GM21619 (cell line): ENCODE measurements at regions not wholly inside any gene's neighbourhood (a gene's known extent, or its start where the extent isn't known, plus 50 kb on each side); places are given as distances from the start of the nearest gene placed in this dataset.
"Not testable (repeated sequence)": the region's sequence is repeated elsewhere in the genome, so short reads cannot be mapped to it uniquely, and the experiment has no call there.

Experiments
- ATAC-seq: cut with Tn5 transposase; IDR thresholded peaks from one replicate; pipeline ENCODE4 v1.9.1; 2021; ENCODE audit not compliant: unreplicated experiment

DNA sequence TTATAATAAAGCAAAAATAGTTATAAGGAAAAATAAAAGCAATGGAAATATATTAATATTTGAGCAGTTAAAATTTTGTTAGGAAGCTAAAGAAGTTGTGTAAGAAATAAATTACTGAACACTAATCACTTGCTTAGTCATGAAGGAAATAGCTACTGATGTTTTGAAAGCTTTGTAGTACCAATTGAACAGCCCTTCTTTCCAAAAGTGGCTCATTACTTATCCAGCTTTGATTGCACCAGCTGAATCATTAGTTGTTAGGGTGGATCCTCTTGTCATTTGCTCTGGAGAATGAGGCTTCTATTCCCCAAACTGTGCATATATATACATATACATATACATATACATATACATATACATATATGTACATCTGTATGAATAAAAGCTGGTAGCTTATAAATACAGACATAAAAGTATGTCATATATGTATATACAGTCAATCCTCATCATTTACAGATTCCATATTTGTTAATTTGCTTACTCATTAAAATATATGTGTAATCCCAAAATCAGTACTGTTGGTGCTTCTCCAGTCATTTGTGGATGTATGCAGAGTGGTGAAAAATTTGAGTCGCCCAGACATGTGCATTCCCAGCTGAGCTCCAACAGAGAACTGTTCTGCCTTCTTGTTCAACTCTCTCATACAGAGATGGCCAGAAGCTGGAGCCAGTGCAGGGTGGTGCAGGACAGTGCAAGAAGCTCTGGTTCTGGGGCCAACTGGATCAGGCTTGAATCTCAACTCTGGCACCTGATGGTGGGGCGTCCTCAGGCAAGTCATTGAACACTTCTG is 214.1 kb downstream of the RPAP3 start:
- ATAC-seq = no peak

DNA sequence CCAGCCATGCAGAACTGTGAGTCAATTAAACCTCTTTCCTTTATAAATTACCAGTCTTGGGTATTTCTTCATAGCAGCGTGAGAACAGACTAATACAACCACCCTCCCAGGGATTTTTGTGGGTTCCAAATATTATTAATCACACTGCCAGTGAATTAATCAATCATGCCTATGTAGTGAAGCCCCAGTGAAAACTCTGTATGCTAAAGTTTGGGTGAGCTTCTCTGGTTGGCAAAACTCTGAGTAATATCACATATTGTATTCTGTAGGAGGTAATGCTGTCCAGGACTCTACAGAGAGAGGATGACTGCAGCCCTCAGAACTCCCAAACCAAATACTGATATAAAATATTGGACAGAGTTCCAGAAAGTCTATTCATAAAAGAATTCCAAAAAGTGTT is 216.9 kb downstream of the RPAP3 start:
- ATAC-seq = no peak

DNA sequence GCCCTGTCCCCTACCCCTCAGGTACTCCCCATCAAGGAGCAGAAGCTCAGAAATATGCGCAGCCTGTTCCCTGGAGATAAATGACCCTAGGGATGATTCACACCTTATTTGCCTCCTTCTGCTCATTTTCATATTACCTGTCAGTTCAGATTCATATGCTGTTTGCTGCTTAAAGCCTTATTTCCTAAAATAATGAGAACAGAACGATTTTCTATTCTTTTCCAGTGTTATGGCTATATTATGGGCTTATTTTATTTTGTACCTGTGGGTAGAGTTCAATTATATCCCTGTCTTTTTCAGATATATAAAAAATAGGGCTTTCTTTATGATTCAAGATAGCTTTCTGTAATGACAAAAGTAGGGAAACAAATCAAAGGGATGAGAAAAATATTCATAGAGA is 224.8 kb downstream of the RPAP3 start:
- no peak for ATAC-seq

DNA sequence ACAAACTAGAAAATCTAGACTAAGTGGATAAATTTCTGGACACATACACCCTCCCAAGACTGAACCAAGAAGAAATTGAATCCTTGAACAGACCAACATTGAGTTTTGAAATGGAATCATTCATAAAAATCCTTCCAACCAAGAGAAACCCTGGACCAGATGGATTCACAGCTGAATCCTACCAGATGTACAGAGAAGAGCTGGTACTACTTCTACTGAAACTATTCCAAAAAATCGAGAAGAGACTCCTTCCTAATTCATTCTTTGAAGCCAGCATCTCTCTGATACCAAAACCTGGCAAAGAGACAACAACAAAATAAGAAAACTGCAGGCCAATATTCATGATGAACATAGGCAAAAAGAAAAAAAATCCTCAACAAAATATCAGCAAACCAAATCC is 227.4 kb downstream of the RPAP3 start:
- ATAC-seq = no peak

DNA sequence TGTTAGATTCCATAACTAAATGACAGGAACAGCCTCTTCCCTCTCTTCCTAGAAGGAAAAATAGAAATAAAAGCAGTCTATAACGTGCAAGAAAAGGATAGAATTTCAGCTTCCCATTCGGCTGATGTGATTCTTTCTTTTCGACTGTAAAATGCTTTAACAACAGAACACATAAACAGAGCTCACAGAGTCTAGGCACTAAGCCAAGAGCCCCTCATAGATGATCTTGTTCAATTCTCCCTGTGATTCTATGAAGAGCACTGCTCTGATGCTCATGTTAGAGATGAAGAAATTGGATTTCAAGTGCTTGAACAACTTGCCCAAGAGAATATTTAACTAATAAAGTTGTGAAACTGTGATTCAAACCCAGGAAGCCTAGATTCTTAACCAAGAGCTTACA is 232.7 kb downstream of the RPAP3 start:
- ATAC-seq = no peak

DNA sequence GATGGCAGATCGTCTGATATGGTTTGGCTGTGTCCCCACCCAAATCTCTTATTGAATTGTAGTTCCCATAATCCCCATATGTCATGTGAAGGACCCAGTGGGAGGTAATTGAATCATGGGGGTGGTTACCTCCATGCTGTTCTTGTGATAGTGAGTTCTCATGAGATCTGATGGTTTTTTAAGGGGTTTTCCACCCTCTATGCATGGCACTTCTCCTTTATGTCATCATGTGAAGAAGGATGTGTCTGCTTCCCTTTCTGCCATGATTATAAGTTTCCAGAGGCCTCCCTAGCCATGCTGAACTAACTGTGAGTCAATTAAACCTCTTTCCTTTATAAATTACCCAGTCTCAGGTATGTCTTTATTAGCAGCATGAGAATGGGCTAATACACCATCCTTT is 235.5 kb downstream of the RPAP3 start:
- not testable (repeated sequence) for ATAC-seq

DNA sequence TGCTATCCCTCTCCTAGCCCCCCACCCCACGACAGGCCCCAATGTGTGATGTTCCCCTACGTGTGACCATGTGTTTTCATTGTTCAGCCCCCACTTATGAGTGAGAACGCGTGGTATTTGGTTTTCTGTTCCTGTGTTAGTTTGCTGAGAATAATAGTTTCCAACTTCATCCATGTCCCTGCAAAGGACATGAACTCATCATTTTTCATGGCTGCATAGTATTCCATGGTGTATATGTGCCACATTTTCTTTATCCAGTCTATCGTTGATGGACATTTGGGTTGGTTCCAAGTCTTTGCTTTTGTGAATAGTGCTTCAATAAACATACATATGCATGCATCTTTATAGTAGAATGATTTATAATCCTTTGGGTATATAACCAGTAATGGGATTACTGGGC is 241.9 kb downstream of the RPAP3 start:
- not testable (repeated sequence) for ATAC-seq

DNA sequence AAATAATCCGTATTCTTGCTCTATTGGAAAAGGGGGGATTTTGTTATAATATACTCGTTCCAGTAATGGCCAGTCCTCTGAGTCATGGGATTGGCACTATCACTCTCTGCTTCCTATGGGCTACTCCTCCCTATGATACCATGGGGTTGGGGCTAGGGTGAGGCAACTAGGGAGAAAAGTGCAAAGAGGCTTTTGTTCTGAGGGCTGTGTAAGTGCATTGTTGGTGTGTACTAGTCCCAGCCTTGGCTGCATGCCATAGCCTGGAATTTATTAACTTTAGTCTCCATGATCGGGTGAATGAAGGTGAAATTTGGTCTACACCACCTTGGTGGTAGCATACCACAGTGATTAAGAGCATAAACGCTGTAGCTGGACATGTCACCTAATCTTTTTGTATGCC is 247.6 kb downstream of the RPAP3 start:
- no peak for ATAC-seq

DNA sequence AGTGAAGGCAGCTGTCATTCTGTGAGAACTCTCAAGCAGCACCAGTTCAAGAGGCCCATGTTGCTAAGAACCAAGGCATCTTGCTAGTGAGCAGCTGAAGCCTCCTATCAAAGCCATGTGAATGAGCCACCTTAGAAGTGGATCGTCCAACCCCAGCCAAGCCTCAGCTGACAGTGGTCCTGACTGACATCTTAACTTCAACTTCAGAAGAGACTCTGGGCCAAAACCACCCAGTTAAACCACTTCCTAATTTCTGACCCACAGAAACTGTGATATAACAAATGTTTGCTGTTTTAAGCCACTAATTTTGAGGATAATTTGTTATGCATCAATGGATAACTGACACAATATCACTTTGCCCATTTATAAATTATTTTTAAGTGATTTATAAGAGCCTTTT is 256.0 kb downstream of the RPAP3 start:
- no peak for ATAC-seq

DNA sequence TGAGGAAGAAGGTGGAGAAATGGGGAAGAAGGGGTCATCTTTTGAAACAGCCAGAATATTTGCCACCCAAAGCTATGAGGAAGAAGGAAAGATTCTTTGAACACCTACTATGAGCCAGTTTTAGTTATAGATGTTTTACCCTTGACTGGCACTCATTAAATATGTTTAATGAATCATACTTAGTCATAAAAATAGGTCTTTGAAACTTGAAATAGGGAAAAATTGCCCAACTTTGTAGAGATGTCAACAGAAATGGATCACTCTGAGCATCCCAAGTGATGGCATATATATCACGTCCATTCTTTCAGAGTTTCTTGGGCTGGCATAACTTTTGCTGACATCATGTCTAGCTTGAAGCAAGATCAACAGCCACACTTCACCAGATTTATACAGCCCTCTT is 263.5 kb downstream of the RPAP3 start:
- no peak for ATAC-seq

DNA sequence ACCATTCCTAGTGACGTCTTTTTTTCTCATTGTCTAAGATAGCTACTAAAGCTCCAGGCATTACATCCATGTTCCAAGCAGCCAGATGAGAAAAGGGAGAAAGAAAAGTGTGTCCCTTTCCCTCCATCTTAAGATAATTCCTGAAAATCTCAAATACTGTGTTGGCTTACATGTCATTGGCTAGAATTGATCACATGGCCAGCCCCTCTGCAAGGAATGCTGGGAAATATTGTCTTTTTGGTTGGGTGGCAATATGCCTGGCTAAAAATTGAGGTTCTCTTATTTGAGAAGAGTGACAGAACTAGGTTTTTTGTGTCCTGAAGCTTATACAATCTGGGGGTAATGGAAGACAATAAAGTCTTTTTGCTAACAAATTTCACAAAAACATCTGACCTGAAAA is 264.3 kb downstream of the RPAP3 start:
- no peak for ATAC-seq

DNA sequence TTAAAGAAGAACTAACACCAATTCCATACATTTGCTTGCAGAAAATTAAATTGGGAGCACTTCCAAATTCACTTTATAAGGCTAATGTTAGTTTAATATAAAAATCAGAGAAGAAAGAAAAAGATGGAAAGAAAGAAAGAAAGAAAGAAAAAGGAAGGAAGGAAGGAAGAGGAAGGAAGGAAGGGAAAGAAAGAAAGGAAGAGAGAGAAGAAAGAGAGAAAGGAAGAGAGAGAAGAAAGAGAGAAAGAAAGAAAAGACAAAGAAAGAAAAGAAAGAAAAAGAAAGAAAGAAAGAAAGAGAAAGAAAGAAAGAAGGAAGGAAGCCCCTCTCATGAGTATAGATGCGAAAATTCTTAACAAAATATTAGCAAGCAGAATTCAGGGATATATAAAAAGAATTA is 267.7 kb downstream of the RPAP3 start:
- no peak for ATAC-seq

DNA sequence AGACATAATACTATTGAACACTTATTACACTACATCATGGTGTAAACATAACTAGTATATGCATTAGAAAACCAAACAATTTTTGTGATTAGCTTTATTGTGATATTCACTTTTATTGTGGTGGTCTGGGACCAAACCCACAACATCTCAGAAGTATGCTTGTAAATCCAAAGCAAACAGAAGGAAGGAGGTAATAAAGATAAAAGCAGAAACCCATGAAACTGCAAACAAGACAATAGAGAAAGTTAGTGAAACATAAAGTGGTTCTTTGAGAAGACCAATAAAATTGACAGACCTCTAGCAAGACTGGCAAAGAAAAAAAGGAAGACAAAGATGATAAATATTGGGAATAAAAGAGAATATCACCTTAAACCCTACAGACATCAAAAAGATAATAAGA is 268.3 kb downstream of the RPAP3 start:
- ATAC-seq = no peak

DNA sequence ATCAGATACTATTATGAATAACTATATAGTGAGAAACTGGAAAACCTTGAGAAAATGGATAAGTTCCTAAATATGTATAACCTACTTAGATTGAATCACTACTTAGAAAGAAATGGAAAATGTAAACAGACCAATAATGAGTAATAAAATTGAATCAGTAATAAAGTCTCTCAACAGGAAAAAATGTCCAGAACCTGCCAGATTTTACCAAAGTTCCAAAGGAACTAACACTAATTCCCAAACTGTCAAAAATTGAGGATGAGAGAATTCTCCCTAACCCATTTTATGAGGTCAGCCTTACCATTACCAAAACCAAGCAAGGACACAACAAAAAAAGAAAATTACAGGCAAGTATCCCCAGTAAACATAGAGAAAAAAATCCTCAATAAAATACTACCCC is 272.0 kb downstream of the RPAP3 start:
- no peak for ATAC-seq

DNA sequence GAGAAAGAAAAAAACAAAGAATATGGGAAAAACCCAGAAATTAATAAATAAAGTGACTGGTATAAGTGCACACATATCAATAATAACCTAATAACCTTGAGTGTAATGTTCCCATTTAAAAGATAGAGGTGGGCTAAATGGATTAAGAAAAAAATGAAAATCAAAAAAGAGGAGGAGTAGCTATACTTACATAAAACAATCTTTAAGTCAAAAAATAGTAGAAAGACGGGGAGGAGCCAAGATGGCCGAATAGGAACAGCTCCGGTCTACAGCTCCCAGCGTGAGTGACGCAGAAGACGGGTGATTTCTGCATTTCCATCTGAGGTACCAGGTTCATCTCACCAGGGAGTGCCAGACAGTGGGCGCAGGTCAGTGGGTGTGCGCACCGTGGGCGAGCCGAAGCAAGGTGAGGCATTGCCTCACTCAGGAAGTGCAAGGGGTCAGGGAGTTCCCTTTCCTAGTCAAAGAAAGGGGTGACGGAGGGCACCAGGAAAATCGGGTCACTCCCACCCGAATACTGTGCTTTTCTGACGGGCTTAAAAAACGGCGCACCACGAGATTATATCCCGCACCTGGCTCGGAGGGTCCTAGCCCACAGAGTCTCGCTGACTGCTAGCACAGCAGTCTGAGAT is 279.0 kb downstream of the RPAP3 start:
- ATAC-seq = not testable (repeated sequence)

DNA sequence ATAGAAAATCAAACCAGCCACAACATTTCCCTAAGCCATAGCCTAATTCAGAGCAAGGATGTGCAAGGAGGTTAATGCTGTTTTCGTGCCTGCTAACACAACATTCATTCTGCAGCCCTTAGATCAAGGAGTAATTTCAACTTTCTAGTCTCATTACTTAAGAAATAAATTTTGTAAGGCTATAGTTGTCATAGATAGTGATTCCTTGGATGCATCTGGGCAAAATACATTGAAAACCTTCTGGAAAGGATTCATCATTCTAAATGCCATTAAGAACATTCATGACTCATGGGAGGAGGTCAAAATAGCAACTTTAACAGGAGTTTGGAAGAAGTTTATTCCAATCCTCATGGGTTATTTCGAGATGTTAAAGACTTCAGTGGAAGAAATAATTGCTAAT is 283.2 kb downstream of the RPAP3 start:
- no peak for ATAC-seq

DNA sequence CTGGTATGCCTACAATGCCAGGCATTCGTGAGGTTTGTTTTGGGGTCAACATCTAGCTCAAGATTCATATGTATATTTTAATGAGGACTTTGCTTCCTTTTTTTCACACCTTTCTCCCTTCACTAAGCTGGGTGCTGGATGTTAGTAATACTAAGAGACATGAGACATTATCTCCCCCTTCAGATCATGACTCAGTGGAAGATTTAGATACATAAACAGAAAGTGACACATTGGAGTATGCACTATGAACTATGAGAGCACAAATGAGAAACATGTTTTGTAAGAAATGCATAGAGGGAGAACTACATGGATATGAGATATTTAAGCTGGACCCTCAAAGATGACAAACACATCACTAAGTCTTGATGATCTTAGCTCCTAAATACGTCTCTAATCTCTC is 286.3 kb downstream of the RPAP3 start:
- ATAC-seq = no peak

DNA sequence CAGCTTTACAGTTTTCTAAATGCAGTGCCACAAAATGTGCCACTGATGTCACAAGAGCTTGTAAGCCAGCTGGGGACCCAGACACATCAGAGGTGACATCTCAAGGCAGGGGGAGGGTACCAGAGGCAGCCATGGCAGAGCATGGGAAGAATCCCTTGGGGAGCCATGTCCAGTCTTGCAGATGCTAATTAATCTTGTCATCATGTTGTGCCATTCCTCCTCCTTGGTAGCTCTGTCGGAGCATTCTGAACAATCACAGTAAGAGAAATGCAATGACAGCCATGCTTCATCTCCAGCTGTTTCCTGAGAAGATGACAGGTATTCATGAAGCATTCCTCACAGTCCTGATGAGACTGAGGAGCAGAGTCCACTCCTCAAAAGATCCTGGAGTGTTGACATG is 287.9 kb downstream of the RPAP3 start:
- no peak for ATAC-seq

DNA sequence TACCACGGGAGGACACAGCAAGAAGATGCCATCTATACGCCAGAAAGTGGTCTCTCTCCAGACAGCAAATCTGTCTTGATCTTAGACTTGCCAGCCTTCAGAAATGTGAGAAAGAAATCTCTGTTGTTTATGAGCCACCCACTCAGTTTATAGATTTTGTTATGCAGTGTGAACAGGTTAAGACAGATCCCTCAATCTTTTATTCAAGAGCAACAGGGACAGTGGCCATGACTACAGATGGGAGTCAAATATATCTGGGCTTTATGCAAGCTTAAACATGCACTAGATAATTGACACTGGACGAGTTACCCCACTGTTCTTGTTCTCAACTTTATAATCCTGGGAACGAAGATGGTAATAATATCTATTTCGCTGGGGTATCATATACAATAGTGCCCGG is 288.7 kb downstream of the RPAP3 start:
- ATAC-seq = no peak

DNA sequence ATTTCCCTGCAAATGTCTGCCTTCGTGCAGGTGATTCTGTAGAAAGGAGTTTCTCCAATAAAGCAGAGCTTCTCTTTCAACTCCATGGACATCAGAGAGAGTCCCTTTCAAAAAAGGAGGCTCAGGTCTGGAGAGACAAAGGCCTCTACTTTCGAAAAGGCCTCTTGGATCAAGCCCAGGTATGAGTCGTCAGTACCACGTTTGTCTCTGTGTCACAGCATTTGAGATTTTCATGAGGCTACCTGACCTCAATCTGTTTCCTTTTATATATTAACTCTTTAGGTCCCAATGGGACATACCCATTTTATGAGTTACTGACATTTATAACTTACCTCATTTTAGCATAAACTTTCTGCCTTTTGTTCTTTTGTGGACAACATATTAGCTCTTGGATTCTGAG is 290.8 kb downstream of the RPAP3 start:
- ATAC-seq = no peak

DNA sequence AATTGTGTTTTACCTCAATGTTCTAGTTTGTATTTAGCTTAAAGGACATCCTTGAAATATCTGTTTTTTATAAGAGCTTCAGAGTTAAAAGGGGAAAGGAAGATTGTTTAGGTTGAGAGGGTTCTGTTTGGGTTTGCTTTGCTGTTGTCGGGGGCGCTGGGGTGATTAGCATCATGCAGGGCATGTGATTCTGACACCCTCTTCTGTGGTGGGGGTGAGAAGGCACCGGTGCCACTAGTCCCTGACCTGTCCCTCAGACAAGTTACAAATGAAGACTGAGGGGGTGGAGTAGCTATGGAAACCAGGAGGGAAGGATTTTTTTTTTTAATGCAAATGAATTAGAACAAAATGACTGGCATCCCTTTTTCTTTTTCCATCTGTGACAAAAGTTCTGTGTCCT is 291.3 kb downstream of the RPAP3 start:
- ATAC-seq = no peak

DNA sequence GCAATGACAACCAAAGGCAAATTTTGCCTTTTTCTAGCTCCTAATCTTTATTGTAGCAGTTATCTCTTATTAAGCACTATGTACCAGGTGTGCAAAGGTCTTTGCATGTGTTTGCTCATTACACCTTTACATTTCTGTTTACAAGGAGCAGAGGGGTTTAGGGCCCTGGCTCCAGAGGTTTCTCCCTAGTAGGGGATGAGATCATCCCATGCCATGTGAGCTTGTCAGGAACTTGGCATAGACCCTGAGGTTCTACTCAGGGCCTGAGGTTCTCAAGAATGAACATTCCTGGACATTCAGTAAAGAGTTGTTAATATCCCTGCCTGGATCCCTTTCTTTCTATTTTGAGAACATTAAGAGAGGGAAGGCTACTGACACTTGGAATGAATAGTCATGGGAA is 292.0 kb downstream of the RPAP3 start:
- ATAC-seq = no peak
